Iris pigment epithelial cell (primary cell): ENCODE measurements at regions not wholly inside any gene's neighbourhood (a gene's known extent, or its start where the extent isn't known, plus 50 kb on each side); places are given as distances from the start of the nearest gene placed in this dataset.
A peak's percentile ranks its signal among the peaks of the same experiment; 100 is the strongest.
"Not testable (repeated sequence)": the region's sequence is repeated elsewhere in the genome, so short reads cannot be mapped to it uniquely, and the experiment has no call there.

Experiments used
- DNase-seq: peaks from one replicate; pipeline ENCODE4 v3.0.0-alpha.2; 2011; ENCODE audit warnings: low read depth

GRCh38 chr15:29648415-29648814 lies 173.9 kb downstream of the TJP1 start:
- DNase-seq = not testable (repeated sequence)

- no peak for DNase-seq
These were observed 176.4 kb downstream of the TJP1 start for GRCh38 chr15:29645841-29646240.

GRCh38 chr15:29644361-29644760 lies 177.9 kb downstream of the TJP1 start:
- not testable (repeated sequence) for DNase-seq

GRCh38 chr15:29638781-29639180 lies 183.5 kb downstream of the TJP1 start:
- DNase-seq = peak; percentile 6

GRCh38 chr15:29638011-29638410 lies 184.3 kb downstream of the TJP1 start:
- no peak for DNase-seq

GRCh38 chr15:29637555-29637954 lies 184.7 kb downstream of the TJP1 start:
- DNase-seq = no peak

- DNase-seq = no peak
These were observed 185.3 kb downstream of the TJP1 start for GRCh38 chr15:29636921-29637320.

GRCh38 chr15:29636140-29636539 lies 186.1 kb downstream of the TJP1 start:
- DNase-seq = no peak

GRCh38 chr15:29635513-29636098 lies 186.7 kb downstream of the TJP1 start:
- no peak for DNase-seq

- DNase-seq = no peak
These were observed 188.3 kb downstream of the TJP1 start for GRCh38 chr15:29633971-29634370.

- no peak for DNase-seq
These were observed 189.4 kb downstream of the TJP1 start for GRCh38 chr15:29632671-29633406.

- DNase-seq = no peak
These were observed 190.9 kb downstream of the TJP1 start for GRCh38 chr15:29631076-29632070.

- DNase-seq = no peak
These were observed 198.0 kb downstream of the TJP1 start for GRCh38 chr15:29624271-29624670.

GRCh38 chr15:29623116-29623639 lies 199.1 kb downstream of the TJP1 start:
- no peak for DNase-seq

- no peak for DNase-seq
These were observed 199.6 kb downstream of the TJP1 start for GRCh38 chr15:29622637-29623036.

- DNase-seq = no peak
These were observed 200.7 kb downstream of the TJP1 start for GRCh38 chr15:29621616-29622015.

- no peak for DNase-seq
These were observed 203.7 kb downstream of the TJP1 start for GRCh38 chr15:29618586-29618985.

- no peak for DNase-seq
These were observed 205.8 kb downstream of the TJP1 start for GRCh38 chr15:29616512-29616911.

- no peak for DNase-seq
These were observed 206.5 kb downstream of the TJP1 start for GRCh38 chr15:29615791-29616190.

- no peak for DNase-seq
These were observed 208.3 kb downstream of the TJP1 start for GRCh38 chr15:29613951-29614382.

GRCh38 chr15:29612701-29613100 lies 209.6 kb downstream of the TJP1 start:
- peak; percentile 59 for DNase-seq

- DNase-seq = peak; percentile 91
These were observed 210.2 kb downstream of the TJP1 start for GRCh38 chr15:29612096-29612495.
